ENCODE measurements at regions not wholly inside any gene's neighbourhood (a gene's known extent, or its start where the extent isn't known, plus 50 kb on each side); places are given as distances from the start of the nearest gene placed in this dataset.

DNA sequence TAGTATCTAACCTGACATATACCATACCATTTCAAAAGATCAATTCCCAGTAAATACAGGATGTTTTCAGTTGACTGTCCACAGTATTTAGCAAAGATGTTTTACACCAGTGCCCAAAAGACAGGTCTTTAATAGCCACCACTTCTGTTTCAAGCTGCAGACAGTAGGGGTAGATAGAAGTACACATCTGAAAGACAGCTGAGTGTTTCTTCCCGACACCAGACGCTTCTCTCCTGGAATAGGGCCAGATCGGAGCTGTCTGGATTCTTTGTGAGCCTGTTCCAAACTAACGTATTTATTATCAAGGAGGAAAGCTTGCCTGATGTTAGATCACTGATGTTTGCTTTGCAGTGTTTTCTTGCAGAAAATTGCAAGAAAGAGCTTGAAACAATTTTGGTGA, 136.1 kb upstream of the RBMS3 start:
- TF ChIP-seq, protein P1, sequence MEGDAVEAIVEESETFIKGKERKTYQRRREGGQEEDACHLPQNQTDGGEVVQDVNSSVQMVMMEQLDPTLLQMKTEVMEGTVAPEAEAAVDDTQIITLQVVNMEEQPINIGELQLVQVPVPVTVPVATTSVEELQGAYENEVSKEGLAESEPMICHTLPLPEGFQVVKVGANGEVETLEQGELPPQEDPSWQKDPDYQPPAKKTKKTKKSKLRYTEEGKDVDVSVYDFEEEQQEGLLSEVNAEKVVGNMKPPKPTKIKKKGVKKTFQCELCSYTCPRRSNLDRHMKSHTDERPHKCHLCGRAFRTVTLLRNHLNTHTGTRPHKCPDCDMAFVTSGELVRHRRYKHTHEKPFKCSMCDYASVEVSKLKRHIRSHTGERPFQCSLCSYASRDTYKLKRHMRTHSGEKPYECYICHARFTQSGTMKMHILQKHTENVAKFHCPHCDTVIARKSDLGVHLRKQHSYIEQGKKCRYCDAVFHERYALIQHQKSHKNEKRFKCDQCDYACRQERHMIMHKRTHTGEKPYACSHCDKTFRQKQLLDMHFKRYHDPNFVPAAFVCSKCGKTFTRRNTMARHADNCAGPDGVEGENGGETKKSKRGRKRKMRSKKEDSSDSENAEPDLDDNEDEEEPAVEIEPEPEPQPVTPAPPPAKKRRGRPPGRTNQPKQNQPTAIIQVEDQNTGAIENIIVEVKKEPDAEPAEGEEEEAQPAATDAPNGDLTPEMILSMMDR (conservative IDR thresholded peaks at IDR 0.05; ENCODE audit: low read depth, low read length) = peak; percentile 31; the same call in 1 of the 2 replicates
- TF ChIP-seq EZH2 (IDR thresholded peaks at IDR 0.05; ENCODE audit: low read length, unreplicated experiment) (no peak), EZH2phosphoT487 (IDR thresholded peaks at IDR 0.05; ENCODE audit: borderline replicate concordance, low read length) (no peak)
